ENCODE measurements at regions not wholly inside any gene's neighbourhood (a gene's known extent, or its start where the extent isn't known, plus 50 kb on each side); places are given as distances from the start of the nearest gene placed in this dataset.

- TF ChIP-seq CTCF (IDR thresholded peaks at IDR 0.05) (no peak), FOXM1 (IDR thresholded peaks at IDR 0.05; ENCODE audit: low read depth) (no peak)
Measured at GRCh38 chr15:39367596-39367995, 213.3 kb upstream of the THBS1 start.

All from SK-N-SH (cell line).